ENCODE measurements at regions not wholly inside any gene's neighbourhood (a gene's known extent, or its start where the extent isn't known, plus 50 kb on each side); places are given as distances from the start of the nearest gene placed in this dataset.

GRCh38 chr19:13670846-13671245, 93.5 kb upstream of the MRI1 start:
- H3K4me3 ChIP-seq (ENCODE audit: low read length), result no peak overlapping the region
- no peak for DNase-seq (ENCODE audit: low read depth)
- TF ChIP-seq, protein P1, sequence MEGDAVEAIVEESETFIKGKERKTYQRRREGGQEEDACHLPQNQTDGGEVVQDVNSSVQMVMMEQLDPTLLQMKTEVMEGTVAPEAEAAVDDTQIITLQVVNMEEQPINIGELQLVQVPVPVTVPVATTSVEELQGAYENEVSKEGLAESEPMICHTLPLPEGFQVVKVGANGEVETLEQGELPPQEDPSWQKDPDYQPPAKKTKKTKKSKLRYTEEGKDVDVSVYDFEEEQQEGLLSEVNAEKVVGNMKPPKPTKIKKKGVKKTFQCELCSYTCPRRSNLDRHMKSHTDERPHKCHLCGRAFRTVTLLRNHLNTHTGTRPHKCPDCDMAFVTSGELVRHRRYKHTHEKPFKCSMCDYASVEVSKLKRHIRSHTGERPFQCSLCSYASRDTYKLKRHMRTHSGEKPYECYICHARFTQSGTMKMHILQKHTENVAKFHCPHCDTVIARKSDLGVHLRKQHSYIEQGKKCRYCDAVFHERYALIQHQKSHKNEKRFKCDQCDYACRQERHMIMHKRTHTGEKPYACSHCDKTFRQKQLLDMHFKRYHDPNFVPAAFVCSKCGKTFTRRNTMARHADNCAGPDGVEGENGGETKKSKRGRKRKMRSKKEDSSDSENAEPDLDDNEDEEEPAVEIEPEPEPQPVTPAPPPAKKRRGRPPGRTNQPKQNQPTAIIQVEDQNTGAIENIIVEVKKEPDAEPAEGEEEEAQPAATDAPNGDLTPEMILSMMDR (conservative IDR thresholded peaks at IDR 0.05; ENCODE audit: low read depth, low read length), result no peak

GRCh38 chr19:13669780-13670355, 94.5 kb upstream of the MRI1 start:
- DNase-seq (ENCODE audit: low read depth), result no peak
- H3K4me3 ChIP-seq (ENCODE audit: low read length), result no peak overlapping the region
- TF ChIP-seq, protein P1 (conservative IDR thresholded peaks at IDR 0.05; ENCODE audit: low read depth, low read length), result no peak

DNA sequence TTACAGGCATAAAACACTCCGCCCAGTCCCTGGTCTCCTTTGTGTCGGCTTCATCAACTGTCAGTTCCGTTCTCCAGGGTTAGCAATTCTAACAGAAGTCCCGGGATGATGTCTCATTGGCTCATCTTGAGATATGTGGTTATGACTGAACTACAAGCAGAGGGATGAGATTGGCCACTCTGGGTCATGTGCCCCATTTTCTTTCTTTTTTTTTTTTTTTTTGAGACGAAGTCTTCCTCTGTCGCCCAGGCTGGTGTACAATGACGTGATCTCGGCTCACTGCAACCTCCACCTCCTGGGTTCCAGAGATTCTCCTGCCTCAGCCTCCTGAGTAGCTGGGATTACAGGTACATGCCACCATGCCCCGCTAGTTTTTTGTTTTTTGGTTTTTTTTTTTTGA, 95.4 kb upstream of the MRI1 start:
- no peak for DNase-seq (ENCODE audit: low read depth)
- TF ChIP-seq, protein P1 (conservative IDR thresholded peaks at IDR 0.05; ENCODE audit: low read depth, low read length), result no peak
- no peak overlapping the region for H3K4me3 ChIP-seq (ENCODE audit: low read length)

- DNase-seq (ENCODE audit: low read depth), result no peak
- TF ChIP-seq, protein P1 (conservative IDR thresholded peaks at IDR 0.05; ENCODE audit: low read depth, low read length), result no peak
- no peak overlapping the region for H3K4me3 ChIP-seq (ENCODE audit: low read length)
Measured at GRCh38 chr19:13666165-13666564, 98.2 kb upstream of the MRI1 start.

DNA sequence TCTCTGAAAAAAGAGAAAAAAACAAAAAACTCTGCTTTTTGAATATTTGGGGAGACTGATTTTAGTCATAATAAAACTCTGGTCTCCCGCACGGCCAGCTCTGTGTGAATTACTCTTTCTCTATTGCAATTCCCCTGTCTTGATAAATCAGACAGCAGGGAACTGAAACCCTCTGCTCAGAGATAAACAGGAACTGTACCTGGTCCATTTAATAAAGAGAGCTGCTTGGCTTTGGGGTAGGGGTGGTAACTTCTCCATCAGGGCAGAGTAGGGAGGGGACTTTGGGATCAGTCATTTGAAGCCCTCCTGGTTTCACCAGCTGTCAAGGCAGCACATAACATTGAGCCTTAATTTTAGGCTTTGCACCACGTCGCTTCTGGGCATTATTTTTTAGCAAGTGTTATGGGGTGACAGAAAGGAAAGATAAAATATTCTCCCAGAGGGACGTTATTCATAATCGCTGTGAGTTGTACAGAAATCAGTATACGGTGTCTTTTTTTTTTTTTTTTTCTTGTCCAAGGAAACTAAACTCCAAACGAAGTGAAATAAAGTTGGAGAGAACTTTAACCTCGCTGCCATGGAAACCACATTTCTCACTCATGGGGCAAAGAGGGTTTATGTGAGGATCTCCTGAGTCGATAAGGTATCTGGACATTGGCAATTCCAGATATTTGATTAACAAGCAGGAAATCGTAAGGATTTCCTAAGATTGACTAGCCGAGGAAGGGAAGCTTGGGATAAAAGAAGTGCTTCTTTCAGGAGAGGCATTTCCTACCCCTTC, 99.0 kb upstream of the MRI1 start:
- no peak for DNase-seq (ENCODE audit: low read depth)
- TF ChIP-seq, protein P1 (conservative IDR thresholded peaks at IDR 0.05; ENCODE audit: low read depth, low read length), result no peak
- no peak overlapping the region for H3K4me3 ChIP-seq (ENCODE audit: low read length)

DNA sequence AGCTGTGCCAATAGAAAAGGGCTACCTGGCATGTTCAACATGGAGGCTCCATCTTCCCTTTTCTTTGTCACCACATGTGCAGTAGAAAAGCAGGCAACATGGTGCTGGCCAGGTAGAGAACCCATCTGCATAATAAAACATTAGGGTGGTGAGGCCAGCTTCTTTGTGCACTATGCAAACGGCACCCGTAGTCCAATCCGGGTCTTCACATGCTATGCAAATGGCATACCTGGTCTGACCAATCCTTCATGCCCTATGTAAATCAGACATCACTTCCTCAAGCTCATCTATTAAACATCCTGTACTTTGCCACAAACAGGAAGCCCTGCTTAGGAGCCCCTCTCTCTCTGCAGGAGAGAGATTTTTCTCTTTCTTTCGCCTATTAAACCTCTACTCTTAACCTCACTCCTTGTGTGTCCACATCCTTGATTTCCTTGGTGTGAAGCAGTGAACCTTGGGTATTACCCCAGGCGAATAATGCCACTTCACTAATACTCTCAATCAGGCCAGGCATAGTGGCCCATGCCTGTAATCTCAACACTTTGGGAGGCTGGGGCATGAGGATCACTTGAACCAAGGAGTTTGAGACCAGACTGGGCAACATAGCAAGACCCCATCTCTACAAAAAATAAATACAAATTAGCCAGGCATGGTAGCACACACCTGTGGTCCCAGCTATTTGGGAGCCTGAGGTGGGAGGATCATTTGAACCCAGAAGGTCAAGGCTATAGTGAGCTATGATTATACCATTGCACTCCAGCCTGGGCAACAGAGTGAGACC, 111.3 kb upstream of the MRI1 start:
- DNase-seq (ENCODE audit: low read depth), result no peak
- H3K4me3 ChIP-seq (ENCODE audit: low read length), result no peak overlapping the region
- TF ChIP-seq, protein P1 (conservative IDR thresholded peaks at IDR 0.05; ENCODE audit: low read depth, low read length), result no peak

Data from retinal pigment epithelial cell (primary cell).